NCI-H510A treated with DMSO at 0.1 percent for 48 hours (cell line): ENCODE measurements at regions not wholly inside any gene's neighbourhood (a gene's known extent, or its start where the extent isn't known, plus 50 kb on each side); places are given as distances from the start of the nearest gene placed in this dataset.

ENCODE experiments used
- DNase-seq: peaks from one replicate; lab custom pipeline; 2025; lab: John Stamatoyannopoulos, UW

DNA sequence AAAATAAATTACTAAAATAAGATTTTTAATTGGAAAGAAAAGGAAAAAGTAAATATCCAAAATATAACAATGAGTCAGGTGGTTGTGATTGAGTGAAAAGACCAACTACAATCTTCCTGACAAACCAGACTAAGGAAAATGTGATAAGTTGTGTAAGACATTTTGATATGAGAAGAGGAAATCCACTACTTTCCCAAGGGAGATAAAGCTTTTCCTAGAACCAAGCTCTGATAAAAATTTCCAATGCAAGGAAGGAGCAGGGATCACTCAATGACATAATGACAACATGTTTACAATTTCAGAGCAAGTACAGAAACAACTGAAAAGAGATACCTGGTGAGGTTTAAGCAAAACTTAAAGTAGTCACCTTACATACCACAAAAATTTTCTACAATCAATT lies 305.1 kb upstream of the RASGEF1B start:
- no peak for DNase-seq

GRCh38 chr4:81773557-81773956 lies 301.9 kb upstream of the RASGEF1B start:
- no peak for DNase-seq

GRCh38 chr4:81771721-81772120 lies 300.0 kb upstream of the RASGEF1B start:
- DNase-seq = no peak

DNA sequence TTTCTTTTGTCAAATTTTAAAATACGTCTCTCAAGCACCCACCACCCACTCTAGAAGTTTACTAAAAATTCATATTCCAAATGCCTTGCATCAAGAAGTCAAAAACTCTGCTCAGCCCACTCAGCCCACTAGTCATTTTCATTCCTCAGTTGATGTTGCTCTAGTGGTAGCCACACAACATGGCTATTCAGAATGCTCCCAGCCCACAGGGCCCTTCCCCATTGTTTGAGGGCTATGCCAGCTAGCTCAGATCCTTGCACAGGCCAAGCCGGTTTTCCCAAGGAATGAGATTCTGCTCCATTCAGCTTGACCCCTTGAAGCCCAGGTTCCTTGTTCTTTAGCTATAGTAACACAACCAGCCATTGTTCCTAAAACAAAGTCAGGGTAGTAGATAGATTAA lies 297.5 kb upstream of the RASGEF1B start:
- DNase-seq = no peak

GRCh38 chr4:81758574-81759264 lies 287.0 kb upstream of the RASGEF1B start:
- no peak for DNase-seq

DNA sequence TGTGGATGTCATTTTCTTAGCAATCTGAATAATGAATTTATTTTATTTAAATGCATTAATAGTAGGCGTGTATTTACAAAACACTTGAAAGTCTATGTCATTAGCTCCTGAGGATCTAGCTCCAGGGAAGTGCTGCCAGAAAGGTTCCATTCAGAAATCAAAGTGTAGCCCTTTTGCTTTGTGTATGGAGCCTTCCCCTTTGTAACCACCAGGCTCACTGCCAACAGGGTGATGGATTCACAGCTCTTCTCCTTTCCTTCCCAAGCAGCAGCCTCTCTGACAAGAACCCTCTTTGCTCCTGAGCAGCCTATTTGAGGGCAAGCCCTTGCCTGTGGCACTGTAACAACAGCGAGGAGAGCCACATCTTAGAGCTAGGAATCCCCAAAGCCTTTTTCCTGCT lies 286.0 kb upstream of the RASGEF1B start:
- no peak for DNase-seq

DNA sequence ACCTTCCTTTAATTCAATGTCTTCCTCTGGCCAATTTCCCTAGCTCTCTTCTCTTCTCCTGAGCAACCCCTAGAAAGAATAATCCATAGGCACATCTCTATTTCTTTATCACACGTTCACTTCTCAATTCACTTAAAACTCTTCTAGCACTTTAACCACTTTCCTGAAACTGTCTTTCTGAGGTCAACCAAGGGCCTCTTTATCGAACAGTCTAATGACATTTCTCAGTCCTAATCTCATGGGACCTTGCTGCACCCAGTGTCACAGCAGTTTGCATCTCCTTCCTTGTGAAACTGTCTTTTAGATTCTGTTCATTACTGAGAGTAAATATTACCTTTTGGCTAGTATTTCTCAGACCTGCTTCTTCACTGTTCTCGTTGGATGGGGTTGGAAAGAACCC lies 285.3 kb upstream of the RASGEF1B start:
- no peak for DNase-seq

- no peak for DNase-seq
These were observed 284.3 kb upstream of the RASGEF1B start for GRCh38 chr4:81756042-81756441.

DNA sequence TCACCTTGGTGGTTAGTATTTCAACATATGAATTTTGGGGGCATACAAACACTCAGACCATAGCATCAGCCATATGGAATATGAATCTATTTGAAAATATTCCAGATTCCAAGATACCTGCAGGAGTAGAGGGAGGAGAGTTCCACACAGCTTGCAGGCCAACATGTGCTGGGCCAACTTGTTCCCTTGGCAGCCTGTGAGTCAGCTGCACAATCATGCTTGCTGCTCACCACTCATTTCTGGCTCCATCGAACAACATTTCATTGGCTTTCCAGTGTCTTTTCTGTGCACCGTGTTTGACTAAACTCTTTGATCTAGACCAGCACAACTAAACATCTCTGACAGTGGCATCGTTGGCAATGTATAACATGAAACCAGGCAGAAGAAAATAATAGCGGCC lies 282.5 kb upstream of the RASGEF1B start:
- DNase-seq = no peak

- no peak for DNase-seq
These were observed 280.0 kb upstream of the RASGEF1B start for GRCh38 chr4:81751531-81752289.

- DNase-seq = no peak
These were observed 275.7 kb upstream of the RASGEF1B start for GRCh38 chr4:81747242-81747930.

GRCh38 chr4:81746773-81747172 lies 275.1 kb upstream of the RASGEF1B start:
- no peak for DNase-seq

GRCh38 chr4:81746071-81746470 lies 274.4 kb upstream of the RASGEF1B start:
- no peak for DNase-seq

GRCh38 chr4:81745050-81745449 lies 273.3 kb upstream of the RASGEF1B start:
- no peak for DNase-seq

DNA sequence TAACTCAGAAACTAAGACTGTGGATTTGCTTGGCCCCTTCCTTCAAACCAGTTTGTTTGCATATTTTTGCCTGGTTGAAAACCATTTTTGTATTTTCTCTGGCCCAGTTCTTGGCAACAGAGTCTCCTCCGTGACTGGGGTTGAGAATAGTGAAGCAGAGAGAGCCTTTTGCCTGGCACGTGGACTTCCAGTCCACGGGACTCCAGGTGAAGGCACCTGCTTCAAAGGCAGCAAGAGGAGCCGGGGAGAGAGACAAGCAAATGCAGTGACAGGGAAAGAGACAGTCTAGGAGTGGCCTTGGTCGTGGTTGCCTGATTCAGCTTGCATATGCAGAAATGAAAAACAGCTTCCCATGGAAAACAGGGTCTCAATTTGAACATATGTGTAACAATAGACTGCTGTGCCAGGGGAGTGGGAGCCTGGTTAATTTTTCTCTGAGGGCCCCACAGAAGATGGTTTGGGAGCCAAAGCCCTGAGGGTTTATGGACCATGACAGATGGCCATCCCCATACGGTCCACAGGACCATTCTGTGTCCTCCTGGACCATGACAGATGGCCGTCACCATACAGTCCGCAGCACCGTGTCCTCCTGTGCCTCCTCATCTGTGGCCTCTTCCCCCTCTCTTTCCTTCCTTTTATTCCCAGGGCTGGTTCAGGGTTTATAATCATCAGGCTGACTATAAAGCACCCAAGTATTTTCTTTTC lies 272.2 kb upstream of the RASGEF1B start:
- no peak for DNase-seq

DNA sequence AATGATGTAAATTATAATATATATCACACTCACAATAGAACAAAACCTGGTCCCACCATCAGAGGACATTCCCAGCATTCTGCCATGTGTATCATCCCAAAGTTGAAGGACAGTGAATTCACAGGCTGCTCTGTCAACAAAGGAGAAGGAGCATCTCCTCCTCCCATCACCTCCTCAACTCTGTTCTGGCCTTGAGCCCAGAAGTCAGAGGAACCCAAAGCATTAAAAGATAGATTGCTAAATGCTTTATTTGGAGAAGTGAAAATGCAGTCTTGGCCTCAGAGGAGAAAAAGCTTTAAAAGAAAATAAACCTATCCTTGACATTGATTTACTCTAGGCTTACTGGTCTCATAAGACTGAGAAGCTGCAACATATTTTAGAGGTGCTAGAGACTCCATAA lies 268.8 kb upstream of the RASGEF1B start:
- no peak for DNase-seq

GRCh38 chr4:81738891-81739290 lies 267.2 kb upstream of the RASGEF1B start:
- no peak for DNase-seq

GRCh38 chr4:81737865-81738559 lies 266.3 kb upstream of the RASGEF1B start:
- DNase-seq = no peak

DNA sequence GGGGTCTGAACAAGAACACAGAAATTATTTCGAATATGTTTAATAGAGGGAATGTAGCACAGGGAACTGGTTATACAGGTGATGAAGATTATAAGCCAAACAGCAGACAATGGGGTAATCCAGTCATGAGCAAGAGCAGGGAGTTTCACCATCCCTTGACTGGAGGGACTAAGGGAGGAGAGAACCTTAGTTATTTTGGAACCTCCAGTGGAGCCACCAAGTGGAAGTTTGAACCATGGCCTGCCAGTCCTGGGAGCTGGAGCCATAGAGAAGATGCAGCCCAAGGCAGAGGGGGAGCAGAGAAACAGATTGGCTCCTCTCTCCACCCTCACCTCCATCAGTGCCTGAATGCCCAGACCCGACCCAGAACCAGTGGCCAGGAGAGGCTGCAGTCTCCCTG lies 264.6 kb upstream of the RASGEF1B start:
- no peak for DNase-seq

DNA sequence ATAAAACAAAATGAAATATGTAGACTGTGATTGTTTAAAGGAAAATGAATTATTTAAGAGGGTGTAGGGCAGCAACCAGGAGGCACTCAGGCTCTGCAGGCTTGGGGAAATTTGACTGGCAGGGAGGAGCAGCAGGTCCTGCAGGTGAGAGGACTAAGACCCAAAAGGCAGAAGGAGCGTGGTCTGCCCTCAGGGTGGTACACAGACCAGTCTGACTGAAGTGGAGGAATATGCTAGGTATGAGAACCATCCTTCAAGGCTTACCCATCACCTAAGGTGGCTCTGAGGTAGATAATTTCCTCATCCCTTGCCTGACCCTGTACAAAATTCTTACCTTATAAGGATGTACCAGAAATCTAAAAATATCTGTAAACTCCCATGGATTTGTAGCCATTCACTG lies 261.3 kb upstream of the RASGEF1B start:
- DNase-seq = no peak

DNA sequence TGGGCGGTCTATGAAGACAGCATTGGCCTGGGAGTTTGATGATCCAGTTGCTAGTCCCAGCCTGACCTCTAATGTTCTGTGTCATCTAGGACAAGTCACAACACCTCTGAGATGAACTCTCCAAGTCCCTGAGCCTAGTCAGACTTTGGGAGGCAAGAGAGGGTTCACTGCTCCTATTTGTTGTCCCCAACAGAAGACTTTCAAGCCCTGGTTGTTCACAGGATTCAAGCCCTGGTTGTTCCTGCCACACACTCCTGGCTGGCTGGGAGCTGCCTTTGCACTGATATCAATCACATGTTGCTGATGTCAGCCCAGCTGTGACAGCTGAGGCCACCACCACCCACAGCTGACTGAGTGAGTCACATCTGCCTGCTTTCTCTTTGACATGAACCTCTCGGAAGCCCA lies 253.2 kb upstream of the RASGEF1B start:
- DNase-seq = peak; percentile 11
